HG03045 (cell line): ENCODE measurements at regions not wholly inside any gene's neighbourhood (a gene's known extent, or its start where the extent isn't known, plus 50 kb on each side); places are given as distances from the start of the nearest gene placed in this dataset.
"Not testable (repeated sequence)": the region's sequence is repeated elsewhere in the genome, so short reads cannot be mapped to it uniquely, and the experiment has no call there.

Source experiments
- ATAC-seq: cut with Tn5 transposase; IDR thresholded peaks from one replicate; pipeline ENCODE4 v1.9.1; 2021; ENCODE audit warnings: mild to moderate bottlenecking, moderate library complexity; ENCODE audit not compliant: unreplicated experiment

GRCh38 chr1:199032479-199032878 is 393.6 kb downstream of the PTPRC start:
- ATAC-seq: not testable (repeated sequence)

- ATAC-seq: no peak
Observed at GRCh38 chr1:199033661-199034060, 394.8 kb downstream of the PTPRC start.

DNA sequence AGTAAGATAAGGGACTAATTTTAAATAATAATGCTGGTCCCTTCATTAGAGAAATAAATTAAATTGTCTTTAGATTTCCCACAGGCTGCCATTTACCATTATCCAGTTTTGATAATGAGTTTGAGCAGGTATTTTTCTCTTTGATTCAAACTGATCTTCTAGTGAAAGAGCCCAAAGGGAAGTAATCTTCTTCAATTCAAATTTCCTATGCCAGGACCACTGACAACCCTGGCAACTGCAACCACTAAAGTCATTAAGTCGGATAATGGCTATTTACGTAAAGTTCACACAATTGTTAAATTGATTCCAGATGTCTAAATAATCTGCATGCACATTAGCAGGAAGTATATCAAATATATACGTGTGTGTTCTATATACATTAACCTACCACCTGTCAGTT is 399.3 kb downstream of the PTPRC start:
- ATAC-seq: no peak

DNA sequence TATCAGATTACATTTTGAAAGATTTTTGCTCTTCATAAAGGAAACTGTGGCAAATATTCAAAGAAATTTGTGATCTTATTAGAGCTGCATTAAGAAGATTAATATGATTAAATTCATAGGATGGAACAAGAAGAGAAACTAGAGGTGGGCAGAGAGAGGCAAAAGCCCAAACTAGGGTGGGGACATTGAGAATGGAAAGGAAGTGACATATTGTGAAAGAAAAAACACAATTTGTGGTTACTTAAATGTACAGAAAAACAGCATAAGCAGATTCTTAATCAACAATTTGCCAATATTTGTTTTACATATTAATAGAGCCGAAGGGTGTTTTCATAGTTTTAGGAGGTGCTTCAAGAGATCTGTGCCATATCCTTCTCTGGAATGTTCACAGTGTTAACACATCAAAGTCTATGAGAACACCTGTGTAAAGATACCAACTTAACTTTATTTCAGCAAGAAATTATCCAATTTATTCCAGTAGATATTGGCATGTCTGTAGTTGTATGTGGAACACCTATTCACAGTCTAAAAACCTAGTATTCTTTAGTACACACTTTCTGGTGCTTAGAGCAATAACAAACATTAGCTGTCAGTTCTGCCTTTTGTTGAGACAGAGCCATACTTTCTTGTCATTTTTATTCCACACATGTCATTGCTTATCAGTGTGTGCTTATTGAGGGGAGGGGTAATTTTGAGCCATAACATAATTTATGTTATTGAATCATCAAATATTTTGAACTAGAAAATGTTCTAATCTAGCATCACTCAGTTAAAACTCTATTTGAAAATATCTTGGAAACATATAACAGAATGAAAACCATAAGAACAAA is 401.5 kb downstream of the PTPRC start:
- ATAC-seq: no peak

- ATAC-seq: peak; percentile 99
Observed at GRCh38 chr1:199041173-199041914, 402.5 kb downstream of the PTPRC start.

- ATAC-seq: no peak
Observed at GRCh38 chr1:199042193-199042592, 403.4 kb downstream of the PTPRC start.

DNA sequence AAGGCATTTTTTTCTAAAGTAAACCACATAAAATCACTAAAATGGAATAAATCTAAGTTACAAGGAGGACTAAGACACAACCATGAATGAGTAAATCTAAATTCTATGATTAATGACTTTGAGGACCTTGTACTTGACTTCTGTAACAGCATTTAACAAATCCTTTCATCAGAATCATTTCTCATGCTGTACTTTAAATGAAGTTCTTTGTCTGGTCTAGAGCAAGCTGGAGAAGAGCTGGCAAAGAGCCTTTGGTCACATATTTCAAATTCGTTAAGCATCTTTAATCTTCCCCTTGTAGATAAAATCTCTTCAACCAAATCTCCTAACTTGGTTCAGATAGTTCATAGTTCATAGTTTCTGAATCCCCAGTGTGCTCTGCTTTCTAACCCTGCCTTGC is 405.4 kb downstream of the PTPRC start:
- ATAC-seq: no peak

DNA sequence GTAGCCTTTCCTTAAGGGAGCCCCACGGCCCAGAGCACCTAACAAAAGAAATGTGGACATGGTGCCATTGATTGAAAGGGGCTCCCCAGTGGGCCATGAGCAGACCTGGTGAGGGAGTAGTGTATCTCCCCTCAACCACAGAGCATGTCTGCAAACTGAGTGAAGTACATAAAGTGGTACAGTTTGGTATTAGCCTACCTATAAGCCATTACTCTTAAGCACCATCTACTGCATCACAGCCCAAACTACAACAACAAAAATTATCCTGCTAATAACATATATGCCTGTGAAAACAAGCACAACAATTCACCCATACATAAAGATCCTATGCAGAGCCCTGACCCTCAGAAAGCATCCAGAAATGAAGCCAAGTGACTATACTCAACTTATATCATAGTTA is 407.8 kb downstream of the PTPRC start:
- ATAC-seq: no peak

DNA sequence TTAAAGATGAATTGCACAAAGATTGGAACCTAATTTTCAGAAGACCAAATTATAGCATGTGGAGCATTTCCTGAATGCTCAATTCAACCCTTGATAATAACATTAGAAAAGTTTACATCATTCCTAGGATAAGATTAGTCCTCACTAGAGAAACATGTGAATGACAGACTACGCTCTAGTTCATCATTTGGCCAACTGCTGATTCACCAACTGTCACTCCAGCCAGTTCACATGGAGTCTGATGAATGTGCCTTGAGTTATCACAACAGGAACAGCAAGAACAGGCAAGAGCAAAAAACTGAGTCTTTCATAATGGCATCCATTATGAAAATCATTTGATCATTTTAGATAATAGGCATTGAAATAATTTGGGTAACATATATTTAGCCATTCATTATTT is 415.9 kb downstream of the PTPRC start:
- ATAC-seq: no peak

GRCh38 chr1:199057322-199057721 is 418.5 kb downstream of the PTPRC start:
- ATAC-seq: no peak

- ATAC-seq: no peak
Observed at GRCh38 chr1:199058281-199058680, 419.4 kb downstream of the PTPRC start.

GRCh38 chr1:199064971-199065370 is 426.1 kb downstream of the PTPRC start:
- no peak for ATAC-seq

GRCh38 chr1:199067483-199067882 is 428.6 kb downstream of the PTPRC start:
- peak; percentile 95 for ATAC-seq

DNA sequence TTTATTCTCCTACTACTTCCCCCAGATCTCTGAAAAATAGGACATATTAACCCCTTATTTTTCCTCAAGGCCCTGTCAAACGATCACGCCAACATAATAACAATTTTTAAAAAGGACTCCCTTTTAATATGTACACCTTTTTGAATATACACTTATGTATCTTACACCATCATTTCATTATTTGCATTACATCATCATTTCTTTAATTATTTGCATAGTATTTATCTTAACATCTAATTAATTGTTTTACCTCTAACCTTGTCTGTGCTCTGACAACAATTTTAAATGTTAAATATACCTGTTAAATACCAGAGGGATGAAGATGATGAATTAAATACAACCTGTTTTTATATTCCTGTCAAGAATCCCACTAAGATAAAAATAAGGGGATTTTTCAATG is 432.2 kb downstream of the PTPRC start:
- ATAC-seq: no peak

DNA sequence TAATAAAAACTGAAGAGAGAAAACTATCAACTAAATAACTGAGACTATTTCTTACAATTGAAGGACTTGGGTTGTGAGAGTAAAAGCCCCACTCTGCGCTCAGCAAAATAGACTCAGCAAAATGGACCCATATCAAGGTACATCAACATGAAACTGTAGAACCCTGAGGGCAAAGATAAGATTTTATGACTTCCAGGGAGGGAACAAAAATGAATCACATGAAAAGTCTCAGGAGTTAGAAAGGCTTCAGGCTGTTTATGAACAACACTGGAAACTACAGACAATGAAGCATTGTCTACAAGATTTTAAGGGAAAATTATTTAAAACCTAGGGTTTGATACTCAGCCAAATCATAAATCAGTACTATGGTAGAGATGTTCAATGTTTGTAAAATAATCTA is 434.3 kb downstream of the PTPRC start:
- no peak for ATAC-seq

DNA sequence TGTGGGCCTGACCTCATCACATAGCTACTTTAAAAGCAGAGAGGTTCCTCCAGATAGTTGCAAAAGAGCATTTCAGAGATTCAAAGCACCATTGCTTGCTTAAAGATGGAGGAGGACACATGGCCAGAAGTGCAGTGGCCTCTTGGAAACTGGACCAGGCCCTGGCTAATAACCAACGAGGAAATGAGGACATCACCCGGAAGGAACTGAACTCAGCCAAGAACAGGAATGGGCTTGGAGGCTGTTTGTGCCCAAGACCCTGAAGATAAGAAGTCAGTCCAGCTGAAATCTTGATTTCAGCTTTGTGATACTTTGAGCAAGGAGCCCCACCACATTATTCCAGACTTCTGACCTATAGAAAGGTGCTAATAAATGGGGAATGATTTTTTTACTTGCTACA is 437.0 kb downstream of the PTPRC start:
- ATAC-seq: no peak

GRCh38 chr1:199079994-199080393 is 441.2 kb downstream of the PTPRC start:
- no peak for ATAC-seq

- ATAC-seq: peak; percentile 91
Observed at GRCh38 chr1:199081739-199082138, 442.9 kb downstream of the PTPRC start.

DNA sequence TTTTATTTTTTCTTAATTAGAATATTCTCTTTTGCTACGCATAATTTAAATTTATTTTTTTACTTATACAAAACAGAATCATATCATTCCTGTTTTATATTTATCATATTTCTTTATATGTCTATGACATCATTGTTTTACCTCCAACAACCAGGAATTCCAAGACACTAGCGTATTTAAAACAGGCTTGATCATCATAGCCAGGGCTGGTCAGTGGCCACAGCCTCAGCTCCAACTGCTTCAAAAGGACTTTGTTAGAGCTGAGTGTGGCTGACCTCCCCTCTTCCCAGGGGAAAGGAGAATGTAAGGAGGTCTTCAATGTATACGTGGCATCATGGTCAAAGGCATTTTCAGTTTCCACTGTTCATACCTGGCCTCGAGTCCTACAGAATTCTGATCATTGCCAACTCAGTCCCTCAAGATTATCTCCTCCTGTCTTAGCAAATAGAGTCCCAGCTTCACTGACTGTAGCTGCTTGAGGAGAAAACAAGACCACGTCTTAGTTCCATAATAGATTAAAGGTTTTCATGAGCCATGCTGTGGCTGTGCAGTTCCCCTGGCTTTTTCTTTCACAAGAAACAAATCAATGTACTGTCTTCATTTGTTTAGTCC is 444.0 kb downstream of the PTPRC start:
- no peak for ATAC-seq

DNA sequence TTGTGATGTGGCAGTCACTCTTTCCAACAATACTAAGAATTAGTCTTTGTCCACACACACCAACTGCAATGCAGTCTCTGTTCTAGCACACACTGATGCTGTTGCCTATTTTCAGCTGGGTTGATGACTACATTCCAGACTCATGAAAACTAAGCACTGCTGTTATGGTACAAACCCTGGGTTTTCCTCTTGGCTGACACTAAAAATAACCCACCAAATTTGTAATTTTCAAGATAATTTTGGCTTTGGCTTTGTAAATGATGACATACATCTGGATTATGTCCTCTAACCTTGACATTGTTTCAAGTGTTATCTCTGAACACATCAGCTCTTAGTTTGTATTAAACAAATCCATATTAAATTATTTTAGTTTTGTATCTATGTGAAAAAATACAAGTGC is 444.8 kb downstream of the PTPRC start:
- ATAC-seq: no peak

GRCh38 chr1:199084293-199084692 is 445.5 kb downstream of the PTPRC start:
- ATAC-seq: no peak

GRCh38 chr1:199085903-199086302 is 447.1 kb downstream of the PTPRC start:
- ATAC-seq: no peak
